H9 (cell line): ENCODE measurements at regions not wholly inside any gene's neighbourhood (a gene's known extent, or its start where the extent isn't known, plus 50 kb on each side); places are given as distances from the start of the nearest gene placed in this dataset.

Source experiments
- DNase-seq: peaks from one replicate; pipeline ENCODE4 v3.0.0-alpha.2; 2017
- H2AFZ ChIP-seq: one replicate; pipeline ENCODE4 v1.6.1; 2013; ENCODE audit warnings: mild to moderate bottlenecking, low read length, control low read depth, moderate library complexity
- H2AK5ac ChIP-seq: 2 replicates; pipeline ENCODE4 v1.6.1; 2013; ENCODE audit warnings: low read length, control low read depth, mixed read lengths; ENCODE audit not compliant: insufficient read length
- H2BK120ac ChIP-seq: one replicate; pipeline ENCODE4 v1.6.1; 2013; ENCODE audit warnings: low read depth, mild to moderate bottlenecking, low read length, control low read depth, inconsistent platforms; ENCODE audit not compliant: poor library complexity, severe bottlenecking
- H2BK12ac ChIP-seq: 2 replicates; pipeline ENCODE4 v1.6.1; 2013; ENCODE audit warnings: low read length, control low read depth, mixed read lengths, low read depth; ENCODE audit not compliant: insufficient read length
- H2BK15ac ChIP-seq: 2 replicates; pipeline ENCODE4 v1.6.1; 2013; ENCODE audit warnings: low read depth, low read length, control low read depth
- H2BK20ac ChIP-seq: one replicate; pipeline ENCODE4 v1.6.1; 2013; ENCODE audit warnings: low read depth, mild to moderate bottlenecking, low read length, control low read depth, inconsistent platforms; ENCODE audit not compliant: poor library complexity, severe bottlenecking
- H2BK5ac ChIP-seq: 2 replicates; pipeline ENCODE4 v1.6.1; 2013; ENCODE audit warnings: low read length, control low read depth, mixed read lengths; ENCODE audit not compliant: insufficient read length
- H3K14ac ChIP-seq: 2 replicates; pipeline ENCODE4 v1.6.1; 2013; ENCODE audit warnings: low read length, control low read depth; ENCODE audit not compliant: insufficient read depth
- H3K18ac ChIP-seq: 2 replicates; pipeline ENCODE4 v1.6.1; 2013; ENCODE audit warnings: low read depth, mild to moderate bottlenecking, mixed read lengths, low read length, control low read depth; ENCODE audit not compliant: insufficient read length
- H3K23ac ChIP-seq: 2 replicates; pipeline ENCODE4 v1.6.1; 2013; ENCODE audit warnings: low read length, control low read depth, mixed read lengths, low read depth; ENCODE audit not compliant: insufficient read length
- H3K23me2 ChIP-seq: 2 replicates; pipeline ENCODE4 v1.6.1; 2013; ENCODE audit warnings: low read depth, mild to moderate bottlenecking, mixed read lengths, low read length, control low read depth; ENCODE audit not compliant: insufficient read length, poor library complexity, severe bottlenecking
- H3K27ac ChIP-seq: 2 replicates; pipeline ENCODE4 v1.5.1; 2013; ENCODE audit warnings: low read length, control low read depth, mixed read lengths, low read depth; ENCODE audit not compliant: insufficient read length
- H3K27me3 ChIP-seq: 2 replicates; pipeline ENCODE4 v1.6.1; 2013; ENCODE audit warnings: low read length, control low read depth, inconsistent platforms; ENCODE audit not compliant: insufficient read depth
- H3K4ac ChIP-seq: 2 replicates; pipeline ENCODE4 v1.6.1; 2013; ENCODE audit warnings: low read depth, mild to moderate bottlenecking, control low read depth, inconsistent platforms, low read length, moderate library complexity
- H3K4me1 ChIP-seq: 2 replicates; pipeline ENCODE4 v1.6.1; 2013; ENCODE audit warnings: low read length, control low read depth, inconsistent platforms; ENCODE audit not compliant: insufficient read depth
- H3K4me2 ChIP-seq: 2 replicates; pipeline ENCODE4 v1.6.1; 2013; ENCODE audit warnings: low read length, control low read depth, mixed read lengths; ENCODE audit not compliant: insufficient read length, insufficient read depth
- H3K56ac ChIP-seq: 2 replicates; pipeline ENCODE4 v1.6.1; 2013; ENCODE audit warnings: low read depth, mild to moderate bottlenecking, mixed read lengths, low read length, control low read depth; ENCODE audit not compliant: insufficient read length
- H3K79me1 ChIP-seq: 2 replicates; pipeline ENCODE4 v1.6.1; 2013; ENCODE audit warnings: low read depth, mild to moderate bottlenecking, moderate library complexity, low read length, control low read depth, inconsistent platforms; ENCODE audit not compliant: insufficient read depth, poor library complexity, severe bottlenecking
- H3K79me2 ChIP-seq: 2 replicates; pipeline ENCODE4 v1.6.1; 2013; ENCODE audit warnings: low read length, control low read depth, inconsistent platforms; ENCODE audit not compliant: insufficient read depth
- H3K9ac ChIP-seq: 2 replicates; pipeline ENCODE4 v1.6.1; 2013; ENCODE audit warnings: low read length, control low read depth, mixed read lengths; ENCODE audit not compliant: insufficient read length; ENCODE audit errors: extremely low read depth
- H3K9me3 ChIP-seq: one replicate; pipeline ENCODE4 v1.6.1; 2013; ENCODE audit warnings: low read depth, low read length, inconsistent platforms; ENCODE audit not compliant: control insufficient read depth
- H3T11ph ChIP-seq: one replicate; pipeline ENCODE4 v1.6.1; 2013; ENCODE audit warnings: mild to moderate bottlenecking, low read length, control low read depth, inconsistent platforms
- H4K20me1 ChIP-seq: one replicate; pipeline ENCODE4 v1.6.1; 2013; ENCODE audit not compliant: control insufficient read depth, insufficient read length, insufficient read depth
- H4K5ac ChIP-seq: 2 replicates; pipeline ENCODE4 v1.6.1; 2013; ENCODE audit warnings: low read depth, mild to moderate bottlenecking, mixed read lengths, low read length, control low read depth; ENCODE audit not compliant: insufficient read length
- H4K8ac ChIP-seq: replicated peaks from 2 replicates; pipeline ENCODE4 v1.6.1; 2013; ENCODE audit warnings: low read length, control low read depth, mixed read lengths, low read depth; ENCODE audit not compliant: insufficient read length
- H4K91ac ChIP-seq: 2 replicates; pipeline ENCODE4 v1.6.1; 2013; ENCODE audit warnings: low read depth, mild to moderate bottlenecking, moderate library complexity, mixed read lengths, low read length, control low read depth; ENCODE audit not compliant: insufficient read length
- H3K27ac Mint-ChIP-seq, 3 experiments: 2 replicates in 2 of 3; 3 replicates in 1 of 3; pipeline ENCODE4 v1.8.0; 2020 to 2021; ENCODE audit warnings: mixed read lengths in 3 of 3, mild to moderate bottlenecking in 1 of 3, moderate library complexity in 1 of 3
- H3K27me3 Mint-ChIP-seq: 2 replicates; pipeline ENCODE4 v1.8.0; 2021; ENCODE audit warnings: low read depth, mild to moderate bottlenecking, moderate library complexity, mixed read lengths
- H3K36me3 Mint-ChIP-seq, 3 experiments: 2 replicates in 2 of 3; 3 replicates in 1 of 3; pipeline ENCODE4 v1.8.0; 2020 to 2021; ENCODE audit warnings: low read depth in 3 of 3, mixed read lengths in 3 of 3; ENCODE audit not compliant: insufficient read depth in 1 of 3
- H3K4me1 Mint-ChIP-seq, 2 experiments: 2 replicates each; pipeline ENCODE4 v1.8.0; 2020; ENCODE audit warnings: mixed read lengths in 2 of 2
- H3K4me3 Mint-ChIP-seq, 2 experiments: 2 replicates in 1 of 2; 3 replicates in 1 of 2; pipeline ENCODE4 v1.8.0; 2020 to 2021; ENCODE audit warnings: mild to moderate bottlenecking in 2 of 2, mixed read lengths in 2 of 2, moderate library complexity in 1 of 2
- H3K9me3 Mint-ChIP-seq, 2 experiments: 2 replicates in 1 of 2; 3 replicates in 1 of 2; pipeline ENCODE4 v1.8.0; 2020; ENCODE audit warnings: mild to moderate bottlenecking in 2 of 2, mixed read lengths in 2 of 2, moderate library complexity in 1 of 2
- CTCF ChIP-seq: fragments of 200-600 bp; sonication (generic); conservative IDR thresholded peaks from 3 replicates; pipeline ENCODE4 v1.8.0; 2021; ENCODE audit warnings: antibody characterized with exemption, mild to moderate bottlenecking
- WGBS: extraction: QIAGEN DNeasy Blood & Tissue Kit; methylation state at CpG from one replicate; pipeline ENCODE4 v1.1.7; 2013; ENCODE audit warnings: missing lambda C conversion rate, low lambda C conversion rate, mixed read lengths; ENCODE audit not compliant: insufficient read length; ENCODE audit errors: extremely low coverage; 5-methylcytosine and 5-hydroxymethylcytosine counted together

DNA sequence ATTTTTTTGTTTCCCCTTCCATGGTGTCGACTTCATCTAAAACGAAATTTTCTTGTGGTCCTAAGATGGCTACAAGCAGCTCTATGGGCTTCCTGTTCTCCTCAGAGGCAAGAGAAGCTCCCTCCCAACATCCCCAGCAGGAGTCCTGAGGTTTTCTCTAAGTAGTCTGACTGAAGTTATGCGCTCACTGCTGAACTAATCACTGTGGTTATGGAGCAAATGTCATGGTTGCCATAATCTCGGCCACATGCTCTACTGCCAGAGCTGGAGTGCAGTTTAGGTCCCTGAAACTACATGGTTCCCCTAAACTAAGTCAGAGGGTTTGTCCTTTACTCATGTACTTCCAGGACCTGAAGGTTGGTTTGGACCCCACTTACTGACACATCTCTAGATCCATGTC is 68.0 kb upstream of the MAMDC2 start:
- Histone ChIP-seq H3K18ac (no peak overlapping the region), H2BK5ac (no peak overlapping the region), H3K23ac (no peak overlapping the region), H2BK15ac (no peak overlapping the region), H3K9ac (no peak overlapping the region), H2BK120ac (no peak overlapping the region), H3T11ph (no peak overlapping the region), H2AFZ (no peak overlapping the region), H3K79me2 (no peaks in the 10 kb centered on the region), H3K14ac (no peak overlapping the region), H4K91ac (no peak overlapping the region), H3K4me2 (no peak overlapping the region), H2BK20ac (no peak overlapping the region), H2AK5ac (no peak overlapping the region), H4K8ac (no peak overlapping the region), H3K4ac (no peak overlapping the region), H3K4me1 (no peaks in the 10 kb centered on the region), H4K20me1 (no peaks in the 10 kb centered on the region), H4K5ac (no peak overlapping the region), H3K23me2 (no peaks in the 10 kb centered on the region), H3K79me1 (no peaks in the 10 kb centered on the region), H3K56ac (no peak overlapping the region), H3K27me3 (no peaks in the 10 kb centered on the region), H2BK12ac (no peak overlapping the region), H3K27ac (no peak overlapping the region), H3K9me3 (no peaks in the 10 kb centered on the region)
- TF ChIP-seq CTCF, result no peak
- Mint-ChIP-seq H3K4me3 (no peak overlapping the region), H3K27ac (no peak overlapping the region), H3K9me3 (no peaks in the 10 kb centered on the region; a peak in 1 of 5 replicates), H3K36me3 (no peaks in the 10 kb centered on the region), H3K27me3 (no peaks in the 10 kb centered on the region; the same call in 1 of the 2 replicates), H3K4me1 (peaks cover 10 to 11% of the 10 kb centered on the region in 2 experiments)
- no peak for DNase-seq
- WGBS, result no CpG with 5 or more reads among the region's 4 CpGs
